ENCODE measurements at regions not wholly inside any gene's neighbourhood (a gene's known extent, or its start where the extent isn't known, plus 50 kb on each side); places are given as distances from the start of the nearest gene placed in this dataset.

- TF ChIP-seq FOXP2 (optimal IDR thresholded peaks at IDR 0.05; ENCODE audit: borderline replicate concordance, extremely low read depth, extremely low read length, insufficient read depth): no peak
- TF ChIP-seq TAF1 (IDR thresholded peaks at IDR 0.05; ENCODE audit: borderline replicate concordance, insufficient read depth, low read length): no peak
- no peak for TF ChIP-seq POLR2AphosphoS5 (IDR thresholded peaks at IDR 0.05; ENCODE audit: low read depth, low read length)
- no peak for TF ChIP-seq REST (IDR thresholded peaks at IDR 0.05; ENCODE audit: insufficient read depth in 1 of 2, low read depth in 2 of 2, low read length in 2 of 2)
- TF ChIP-seq SIN3A (IDR thresholded peaks at IDR 0.05; ENCODE audit: borderline replicate concordance, insufficient read depth, low read length): no peak
Measured at GRCh38 chr11:130544266-130544665, 95.8 kb downstream of the ADAMTS15 start.

GRCh38 chr11:130545449-130546072 lies 97.1 kb downstream of the ADAMTS15 start:
- TF ChIP-seq FOXP2 (optimal IDR thresholded peaks at IDR 0.05; ENCODE audit: borderline replicate concordance, extremely low read depth, extremely low read length, insufficient read depth) (no peak), POLR2AphosphoS5 (IDR thresholded peaks at IDR 0.05; ENCODE audit: low read depth, low read length) (no peak), TAF1 (IDR thresholded peaks at IDR 0.05; ENCODE audit: borderline replicate concordance, insufficient read depth, low read length) (no peak), REST (IDR thresholded peaks at IDR 0.05; ENCODE audit: insufficient read depth in 1 of 2, low read depth in 2 of 2, low read length in 2 of 2) (no peak), SIN3A (IDR thresholded peaks at IDR 0.05; ENCODE audit: borderline replicate concordance, insufficient read depth, low read length) (no peak)

- no peak for TF ChIP-seq FOXP2 (optimal IDR thresholded peaks at IDR 0.05; ENCODE audit: borderline replicate concordance, extremely low read depth, extremely low read length, insufficient read depth)
- no peak for TF ChIP-seq REST (IDR thresholded peaks at IDR 0.05; ENCODE audit: insufficient read depth in 1 of 2, low read depth in 2 of 2, low read length in 2 of 2)
- TF ChIP-seq TAF1 (IDR thresholded peaks at IDR 0.05; ENCODE audit: borderline replicate concordance, insufficient read depth, low read length): no peak
- no peak for TF ChIP-seq SIN3A (IDR thresholded peaks at IDR 0.05; ENCODE audit: borderline replicate concordance, insufficient read depth, low read length)
- no peak for TF ChIP-seq POLR2AphosphoS5 (IDR thresholded peaks at IDR 0.05; ENCODE audit: low read depth, low read length)
Measured at GRCh38 chr11:130546438-130546837, 98.0 kb downstream of the ADAMTS15 start.

- TF ChIP-seq REST (IDR thresholded peaks at IDR 0.05; ENCODE audit: insufficient read depth in 1 of 2, low read depth in 2 of 2, low read length in 2 of 2): no peak
- no peak for TF ChIP-seq TAF1 (IDR thresholded peaks at IDR 0.05; ENCODE audit: borderline replicate concordance, insufficient read depth, low read length)
- no peak for TF ChIP-seq POLR2AphosphoS5 (IDR thresholded peaks at IDR 0.05; ENCODE audit: low read depth, low read length)
- no peak for TF ChIP-seq FOXP2 (optimal IDR thresholded peaks at IDR 0.05; ENCODE audit: borderline replicate concordance, extremely low read depth, extremely low read length, insufficient read depth)
- TF ChIP-seq SIN3A (IDR thresholded peaks at IDR 0.05; ENCODE audit: borderline replicate concordance, insufficient read depth, low read length): no peak
Measured at GRCh38 chr11:130546901-130547694, 98.7 kb downstream of the ADAMTS15 start.

Data from PFSK-1 (cell line).